ACC112 (cell line): ENCODE measurements at regions not wholly inside any gene's neighbourhood (a gene's known extent, or its start where the extent isn't known, plus 50 kb on each side); places are given as distances from the start of the nearest gene placed in this dataset.
"Not testable (repeated sequence)": the region's sequence is repeated elsewhere in the genome, so short reads cannot be mapped to it uniquely, and the experiment has no call there.

Source experiments
- H2AFZ ChIP-seq: fragments of 200-600 bp; sonication (generic); one replicate; pipeline ENCODE4 v1.6.0; 2017; ENCODE audit warnings: antibody characterized with exemption, low read length; ENCODE audit not compliant: unreplicated experiment
- H3K27ac ChIP-seq: fragments of 200-600 bp; sonication (generic); 2 replicates; pipeline ENCODE4 v1.5.1; 2014; ENCODE audit warnings: low read depth, mild to moderate bottlenecking, antibody characterized with exemption, low read length, moderate library complexity
- H3K27me3 ChIP-seq: fragments of 200-600 bp; sonication (generic); 2 replicates; pipeline ENCODE4 v1.6.1; 2014; ENCODE audit warnings: mild to moderate bottlenecking, antibody characterized with exemption, low read length, moderate library complexity, mixed read lengths; ENCODE audit not compliant: insufficient read depth
- H3K36me3 ChIP-seq: fragments of 200-600 bp; sonication (generic); 2 replicates; pipeline ENCODE4 v1.6.1; 2016; ENCODE audit warnings: mild to moderate bottlenecking, antibody characterized with exemption, low read length, moderate library complexity, mixed read lengths; ENCODE audit not compliant: insufficient read depth
- H3K4me1 ChIP-seq: fragments of 200-600 bp; sonication (generic); one replicate; pipeline ENCODE4 v1.6.1; 2016; ENCODE audit warnings: low read length, mixed read lengths; ENCODE audit not compliant: insufficient read depth, unreplicated experiment, control insufficient read depth
- H3K4me3 ChIP-seq: fragments of 200-600 bp; sonication (generic); 2 replicates; pipeline ENCODE4 v1.5.1; 2014; ENCODE audit warnings: mild to moderate bottlenecking, low read depth, low read length
- H3K79me2 ChIP-seq: fragments of 200-600 bp; sonication (generic); one replicate; pipeline ENCODE4 v1.6.0; 2016; ENCODE audit warnings: low read length; ENCODE audit not compliant: control insufficient read depth, unreplicated experiment, insufficient read depth

- H3K27ac ChIP-seq = no peak overlapping the region
- no peak overlapping the region for H2AFZ ChIP-seq
These were observed 232.0 kb upstream of the LUZP2 start for GRCh38 chr11:24264868-24265267.

GRCh38 chr11:24267014-24267413 lies 229.8 kb upstream of the LUZP2 start:
- H3K79me2 ChIP-seq = no peaks in the 10 kb centered on the region
- H3K27me3 ChIP-seq = no peaks in the 10 kb centered on the region
- no peaks in the 10 kb centered on the region for H3K36me3 ChIP-seq
- no peak overlapping the region for H2AFZ ChIP-seq
- no peak overlapping the region for H3K4me3 ChIP-seq
- no peaks in the 10 kb centered on the region for H3K4me1 ChIP-seq
- no peak overlapping the region for H3K27ac ChIP-seq

More at GRCh38 chr11:24264868-24265267, 232.0 kb upstream of the LUZP2 start:
- Histone ChIP-seq H3K36me3 (no peaks in the 10 kb centered on the region), H3K79me2 (no peaks in the 10 kb centered on the region), H3K4me3 (no peak overlapping the region), H3K27me3 (no peaks in the 10 kb centered on the region), H3K4me1 (no peaks in the 10 kb centered on the region)

GRCh38 chr11:24271798-24272197 lies 225.1 kb upstream of the LUZP2 start:
- no peaks in the 10 kb centered on the region for H3K4me1 ChIP-seq
- no peak overlapping the region for H3K27ac ChIP-seq
- H3K27me3 ChIP-seq = no peaks in the 10 kb centered on the region
- H2AFZ ChIP-seq = no peak overlapping the region
- no peaks in the 10 kb centered on the region for H3K36me3 ChIP-seq
- H3K79me2 ChIP-seq = no peaks in the 10 kb centered on the region
- H3K4me3 ChIP-seq = no peak overlapping the region

- H3K4me1 ChIP-seq, H3K27me3 ChIP-seq, H2AFZ ChIP-seq, H3K27ac ChIP-seq, H3K79me2 ChIP-seq, H3K4me3 ChIP-seq, H3K36me3 ChIP-seq: not testable (repeated sequence)
These were observed 222.6 kb upstream of the LUZP2 start for GRCh38 chr11:24274214-24274781.

- no peaks in the 10 kb centered on the region for H3K27me3 ChIP-seq
- no peak overlapping the region for H3K4me3 ChIP-seq
- no peaks in the 10 kb centered on the region for H3K4me1 ChIP-seq
- H3K27ac ChIP-seq = no peak overlapping the region
- H3K36me3 ChIP-seq = no peaks in the 10 kb centered on the region
- H3K79me2 ChIP-seq = no peaks in the 10 kb centered on the region
- no peak overlapping the region for H2AFZ ChIP-seq
These were observed 210.6 kb upstream of the LUZP2 start for GRCh38 chr11:24286238-24286637.

GRCh38 chr11:24289301-24289700 lies 207.6 kb upstream of the LUZP2 start:
- H3K4me1 ChIP-seq = no peaks in the 10 kb centered on the region

GRCh38 chr11:24293964-24294363 lies 202.9 kb upstream of the LUZP2 start:
- H2AFZ ChIP-seq = no peak overlapping the region
- H3K4me3 ChIP-seq = no peak overlapping the region
- peaks cover 5% of the 10 kb centered on the region for H3K4me1 ChIP-seq
- no peaks in the 10 kb centered on the region for H3K27me3 ChIP-seq
- H3K79me2 ChIP-seq = no peaks in the 10 kb centered on the region
- no peak overlapping the region for H3K27ac ChIP-seq
- H3K36me3 ChIP-seq = no peaks in the 10 kb centered on the region

More at GRCh38 chr11:24289301-24289700, 207.6 kb upstream of the LUZP2 start:
- Histone ChIP-seq H3K27me3 (no peaks in the 10 kb centered on the region), H3K36me3 (no peaks in the 10 kb centered on the region), H3K27ac (no peak overlapping the region), H3K79me2 (no peaks in the 10 kb centered on the region), H3K4me3 (no peak overlapping the region), H2AFZ (no peak overlapping the region)

- Histone ChIP-seq H3K4me1 (peaks cover 5% of the 10 kb centered on the region), H3K36me3 (no peaks in the 10 kb centered on the region), H3K79me2 (no peaks in the 10 kb centered on the region), H3K27me3 (no peaks in the 10 kb centered on the region), H3K27ac (no peak overlapping the region), H3K4me3 (peak overlapping the region; percentile 69), H2AFZ (peak overlapping the region; percentile 99)
These were observed 201.5 kb upstream of the LUZP2 start for GRCh38 chr11:24295360-24295759.

- no peak overlapping the region for H2AFZ ChIP-seq
- no peak overlapping the region for H3K4me3 ChIP-seq
- no peaks in the 10 kb centered on the region for H3K36me3 ChIP-seq
- H3K4me1 ChIP-seq = peaks cover 5% of the 10 kb centered on the region
- H3K27ac ChIP-seq = no peak overlapping the region
- H3K27me3 ChIP-seq = no peaks in the 10 kb centered on the region
- H3K79me2 ChIP-seq = no peaks in the 10 kb centered on the region
These were observed 199.4 kb upstream of the LUZP2 start for GRCh38 chr11:24297461-24297860.

- Histone ChIP-seq H3K36me3 (no peaks in the 10 kb centered on the region), H3K4me3 (no peak overlapping the region), H3K4me1 (peaks cover 5% of the 10 kb centered on the region), H3K27me3 (no peaks in the 10 kb centered on the region), H3K79me2 (no peaks in the 10 kb centered on the region), H2AFZ (no peak overlapping the region), H3K27ac (no peak overlapping the region)
These were observed 198.7 kb upstream of the LUZP2 start for GRCh38 chr11:24298146-24298545.

- Histone ChIP-seq H3K27ac (no peak overlapping the region), H3K36me3 (no peaks in the 10 kb centered on the region), H3K27me3 (no peaks in the 10 kb centered on the region), H3K4me3 (no peak overlapping the region), H3K4me1 (peaks cover 7% of the 10 kb centered on the region), H3K79me2 (no peaks in the 10 kb centered on the region), H2AFZ (peak overlapping the region; percentile 85)
These were observed 184.9 kb upstream of the LUZP2 start for GRCh38 chr11:24311974-24312373.
